ENCODE measurements at regions not wholly inside any gene's neighbourhood (a gene's known extent, or its start where the extent isn't known, plus 50 kb on each side); places are given as distances from the start of the nearest gene placed in this dataset.
A peak's percentile ranks its signal among the peaks of the same experiment; 100 is the strongest.

GRCh38 chr2:12607971-12608370 lies 108.8 kb upstream of the TRIB2 start:
- H3K36me3 Mint-ChIP-seq (ENCODE audit: insufficient read depth in 2 of 2), result peaks cover 1 to 2% of the 10 kb centered on the region in 2 donors
- no peak overlapping the region for H3K27ac Mint-ChIP-seq
- H3K9me3 Mint-ChIP-seq, result peaks cover 0 to 3% of the 10 kb centered on the region in 2 donors
- peaks cover 15% of the 10 kb centered on the region for H3K4me1 Mint-ChIP-seq (ENCODE audit: low read depth)
- no peak overlapping the region for H3K4me3 Mint-ChIP-seq
- DNase-seq (peak in 1 of 2 donors; percentile 7), ATAC-seq (replicated peaks in 1 of 2) (peak; percentile 68 to 73)
- H3K27me3 Mint-ChIP-seq (ENCODE audit: low read depth), result no peaks in the 10 kb centered on the region

DNA sequence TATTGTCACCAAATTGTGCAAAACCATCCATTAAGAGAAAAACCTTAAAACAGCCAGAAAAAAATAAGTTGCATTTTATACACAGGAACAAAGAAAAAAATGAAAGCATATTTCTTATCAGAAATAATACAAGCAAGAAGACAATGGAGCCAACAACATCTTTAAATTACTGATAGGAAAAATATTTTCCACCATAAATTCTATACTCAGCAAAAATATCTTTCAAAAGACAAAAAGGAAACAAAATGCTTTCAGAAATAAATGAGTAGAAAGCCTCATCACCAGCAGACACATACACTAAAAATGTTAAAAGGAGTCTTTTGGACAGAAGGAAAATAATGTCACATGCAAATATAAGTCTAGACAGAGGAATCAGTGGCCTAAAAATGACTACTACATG lies 106.4 kb upstream of the TRIB2 start:
- no peaks in the 10 kb centered on the region for H3K27me3 Mint-ChIP-seq (ENCODE audit: low read depth)
- H3K9me3 Mint-ChIP-seq, result peaks cover 0 to 1% of the 10 kb centered on the region in 2 donors
- DNase-seq, result no peak
- no peak overlapping the region for H3K4me3 Mint-ChIP-seq
- peaks cover 1 to 2% of the 10 kb centered on the region in 2 donors for H3K36me3 Mint-ChIP-seq (ENCODE audit: insufficient read depth in 2 of 2)
- H3K4me1 Mint-ChIP-seq (ENCODE audit: low read depth), result peaks cover 18% of the 10 kb centered on the region
- H3K27ac Mint-ChIP-seq, result no peak overlapping the region
- no peak for ATAC-seq (replicated peaks in 1 of 2)

- Mint-ChIP-seq H3K9me3 (peaks cover 0 to 1% of the 10 kb centered on the region in 2 donors), H3K27ac (no peak overlapping the region), H3K4me1 (ENCODE audit: low read depth) (peaks cover 12% of the 10 kb centered on the region), H3K36me3 (ENCODE audit: insufficient read depth in 2 of 2) (peaks cover 1 to 2% of the 10 kb centered on the region in 2 donors), H3K4me3 (no peak overlapping the region), H3K27me3 (ENCODE audit: low read depth) (no peaks in the 10 kb centered on the region)
- ATAC-seq (replicated peaks in 1 of 2) (no peak), DNase-seq (no peak)
Measured at GRCh38 chr2:12612168-12612567, 104.6 kb upstream of the TRIB2 start.

DNA sequence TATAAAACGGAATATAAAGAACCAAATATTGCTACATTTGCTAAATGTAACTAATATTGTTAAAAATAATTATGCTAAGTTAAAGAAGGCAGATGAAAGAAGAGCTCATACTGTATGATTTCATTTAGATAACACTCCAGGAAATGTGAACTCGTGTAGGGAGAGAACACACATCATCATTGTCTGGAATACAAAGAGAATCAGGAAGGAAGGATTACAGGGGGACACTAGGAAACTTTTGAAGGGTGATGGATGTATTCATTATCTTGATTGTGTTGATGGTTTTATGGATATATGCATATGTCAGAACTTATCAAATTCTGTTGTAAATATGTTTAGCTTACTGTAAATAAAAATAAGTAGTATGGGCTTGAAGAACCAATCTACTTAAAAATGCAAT lies 104.1 kb upstream of the TRIB2 start:
- no peak for DNase-seq
- Mint-ChIP-seq H3K9me3 (peaks cover 0 to 1% of the 10 kb centered on the region in 2 donors), H3K27me3 (ENCODE audit: low read depth) (no peaks in the 10 kb centered on the region), H3K4me3 (no peak overlapping the region), H3K36me3 (ENCODE audit: insufficient read depth in 2 of 2) (peaks cover 1 to 2% of the 10 kb centered on the region in 2 donors), H3K27ac (no peak overlapping the region), H3K4me1 (ENCODE audit: low read depth) (peaks cover 11% of the 10 kb centered on the region)
- no peak for ATAC-seq (replicated peaks in 1 of 2)

- Mint-ChIP-seq H3K27ac (no peak overlapping the region), H3K4me1 (ENCODE audit: low read depth) (peaks cover 6% of the 10 kb centered on the region), H3K9me3 (peaks cover 0 to 1% of the 10 kb centered on the region in 2 donors), H3K27me3 (ENCODE audit: low read depth) (no peaks in the 10 kb centered on the region), H3K4me3 (no peak overlapping the region), H3K36me3 (ENCODE audit: insufficient read depth in 2 of 2) (peaks cover 1 to 2% of the 10 kb centered on the region in 2 donors)
- ATAC-seq (replicated peaks in 1 of 2) (no peak), DNase-seq (no peak)
Measured at GRCh38 chr2:12613137-12613835, 103.5 kb upstream of the TRIB2 start.

DNA sequence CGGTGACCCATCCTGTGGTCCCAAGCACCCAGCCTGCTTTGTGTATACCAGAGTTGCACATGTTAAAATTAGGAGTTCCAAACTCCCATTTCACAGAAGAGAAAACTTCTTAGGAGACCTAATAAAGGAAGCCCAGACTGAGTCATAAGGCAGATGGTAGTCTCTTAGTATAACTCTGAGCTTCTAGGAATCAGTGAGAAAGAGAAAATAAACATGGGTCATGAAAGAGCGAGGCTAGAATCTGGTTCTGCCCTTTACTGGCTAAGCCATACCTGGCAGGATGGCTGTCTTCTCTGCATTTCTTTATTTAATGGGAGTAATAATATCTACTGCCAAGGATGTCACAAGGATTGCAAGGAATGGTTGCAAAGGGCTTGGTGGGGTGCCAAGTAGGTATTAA lies 101.2 kb upstream of the TRIB2 start:
- no peaks in the 10 kb centered on the region for H3K27me3 Mint-ChIP-seq (ENCODE audit: low read depth)
- no peak overlapping the region for H3K27ac Mint-ChIP-seq
- ATAC-seq (replicated peaks in 1 of 2), result no peak
- no peaks in the 10 kb centered on the region for H3K9me3 Mint-ChIP-seq
- H3K4me1 Mint-ChIP-seq (ENCODE audit: low read depth), result peaks cover 13% of the 10 kb centered on the region
- no peak overlapping the region for H3K4me3 Mint-ChIP-seq
- DNase-seq, result no peak
- no peaks in the 10 kb centered on the region for H3K36me3 Mint-ChIP-seq (ENCODE audit: insufficient read depth in 2 of 2)

DNA sequence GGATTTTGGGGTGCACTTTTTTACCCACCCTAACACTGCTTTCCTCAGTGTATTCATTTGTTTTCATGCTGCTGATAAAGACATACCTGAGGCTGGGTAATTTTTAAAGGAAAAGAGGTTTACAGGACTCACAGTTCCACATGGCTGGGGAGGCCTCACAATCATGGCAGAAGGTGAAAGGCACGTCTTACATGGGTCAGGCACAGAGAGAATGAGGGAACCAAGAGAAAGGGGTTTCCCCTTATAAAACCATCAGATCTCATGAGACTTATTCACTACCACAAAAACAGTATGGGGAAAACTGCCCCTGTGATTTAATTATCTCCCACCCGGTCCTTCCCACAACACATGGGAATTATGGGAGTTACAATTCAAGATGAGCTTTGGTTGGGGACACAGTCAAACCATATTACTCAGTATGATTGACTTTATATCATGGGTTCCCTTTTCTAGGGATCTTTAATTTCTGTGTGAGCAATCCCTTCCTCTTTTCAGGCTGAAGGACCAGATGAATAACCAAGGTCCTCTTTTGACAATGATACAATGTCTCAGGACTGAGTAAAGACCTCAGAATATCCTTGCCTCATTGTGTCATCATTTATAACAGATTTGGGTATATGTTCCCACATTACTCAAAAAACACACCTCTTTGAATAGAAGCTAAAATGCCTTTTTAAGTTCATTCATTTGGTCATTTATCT lies 100.1 kb upstream of the TRIB2 start:
- ATAC-seq (replicated peaks in 1 of 2) (peak; percentile 62 to 65), DNase-seq (no peak)
- no peak overlapping the region for H3K4me3 Mint-ChIP-seq
- H3K27me3 Mint-ChIP-seq (ENCODE audit: low read depth), result no peaks in the 10 kb centered on the region
- peaks cover 13% of the 10 kb centered on the region for H3K4me1 Mint-ChIP-seq (ENCODE audit: low read depth)
- H3K27ac Mint-ChIP-seq, result no peak overlapping the region
- H3K9me3 Mint-ChIP-seq, result no peaks in the 10 kb centered on the region
- no peaks in the 10 kb centered on the region for H3K36me3 Mint-ChIP-seq (ENCODE audit: insufficient read depth in 2 of 2)

GRCh38 chr2:12617366-12617765 lies 99.4 kb upstream of the TRIB2 start:
- Mint-ChIP-seq H3K27me3 (ENCODE audit: low read depth) (no peaks in the 10 kb centered on the region), H3K9me3 (no peaks in the 10 kb centered on the region), H3K27ac (no peak overlapping the region), H3K4me1 (ENCODE audit: low read depth) (peaks cover 13% of the 10 kb centered on the region), H3K4me3 (no peak overlapping the region), H3K36me3 (ENCODE audit: insufficient read depth in 2 of 2) (no peaks in the 10 kb centered on the region)
- DNase-seq (no peak), ATAC-seq (replicated peaks in 1 of 2) (no peak)

DNA sequence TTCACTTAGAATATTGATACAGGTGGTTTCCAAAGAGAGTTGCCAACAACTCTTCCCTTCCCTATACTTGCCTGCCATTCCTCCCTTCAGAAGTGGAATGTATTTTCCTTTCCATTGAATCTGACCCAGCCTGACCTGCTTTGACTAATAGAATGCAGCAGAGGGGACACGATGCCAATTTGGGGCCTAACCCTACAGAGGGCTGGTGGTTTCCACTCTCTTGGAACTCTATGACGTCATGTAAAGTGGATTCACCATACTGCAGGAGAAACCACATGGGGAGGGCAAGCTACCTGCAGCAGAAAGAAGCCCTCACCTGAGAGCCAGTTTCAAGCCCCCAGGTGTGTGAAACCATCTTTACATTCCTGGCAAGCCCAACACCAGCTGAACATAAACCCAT lies 98.9 kb upstream of the TRIB2 start:
- ATAC-seq (replicated peaks in 1 of 2), result no peak
- H3K36me3 Mint-ChIP-seq (ENCODE audit: insufficient read depth in 2 of 2), result no peaks in the 10 kb centered on the region
- no peak for DNase-seq
- peaks cover 13% of the 10 kb centered on the region for H3K4me1 Mint-ChIP-seq (ENCODE audit: low read depth)
- no peaks in the 10 kb centered on the region for H3K9me3 Mint-ChIP-seq
- H3K27ac Mint-ChIP-seq, result no peak overlapping the region
- no peaks in the 10 kb centered on the region for H3K27me3 Mint-ChIP-seq (ENCODE audit: low read depth)
- no peak overlapping the region for H3K4me3 Mint-ChIP-seq

DNA sequence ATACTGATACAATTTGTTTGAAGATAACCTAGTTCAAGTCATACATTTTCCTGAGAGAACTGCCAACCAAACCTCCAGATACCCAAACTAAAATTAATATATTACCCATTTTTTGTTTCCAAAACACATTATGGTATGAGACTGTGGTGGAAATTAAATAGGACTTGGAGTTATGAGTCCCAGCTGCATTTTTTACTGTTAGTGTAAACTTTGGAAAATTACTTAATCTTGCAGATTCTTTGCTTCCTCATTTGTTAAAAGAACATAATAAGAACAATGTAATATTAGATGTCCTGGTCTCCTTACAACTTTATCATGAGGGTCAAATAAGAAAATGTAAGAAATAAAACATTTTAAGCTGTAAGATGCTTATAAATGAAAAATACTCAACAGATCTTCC lies 98.2 kb upstream of the TRIB2 start:
- Mint-ChIP-seq H3K36me3 (ENCODE audit: insufficient read depth in 2 of 2) (no peaks in the 10 kb centered on the region), H3K27ac (no peak overlapping the region), H3K4me3 (no peak overlapping the region), H3K4me1 (ENCODE audit: low read depth) (peaks cover 13% of the 10 kb centered on the region), H3K27me3 (ENCODE audit: low read depth) (no peaks in the 10 kb centered on the region), H3K9me3 (no peaks in the 10 kb centered on the region)
- DNase-seq (no peak), ATAC-seq (replicated peaks in 1 of 2) (no peak)

DNA sequence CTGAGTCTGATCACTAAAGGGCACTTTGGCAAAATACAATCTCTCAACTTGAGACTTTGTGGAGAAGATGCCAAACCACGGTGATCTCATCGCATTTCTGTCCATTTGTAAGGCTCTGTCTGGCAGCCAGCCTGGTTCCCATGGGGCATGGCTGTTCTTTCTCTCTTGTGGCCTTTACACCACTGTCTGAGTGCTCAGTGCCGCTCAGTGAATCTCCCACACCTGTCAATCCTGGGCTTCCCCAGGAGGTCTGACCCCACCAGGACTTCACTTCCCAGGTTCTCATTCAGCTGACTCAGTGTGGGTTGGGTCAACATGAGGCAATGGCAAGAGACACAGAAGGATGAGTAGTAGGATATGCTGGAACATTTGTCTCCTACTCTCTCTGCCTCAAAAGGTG lies 96.8 kb upstream of the TRIB2 start:
- H3K4me1 Mint-ChIP-seq (ENCODE audit: low read depth), result peaks cover 15% of the 10 kb centered on the region

GRCh38 chr2:12620759-12621158 lies 96.0 kb upstream of the TRIB2 start:
- H3K4me1 Mint-ChIP-seq (ENCODE audit: low read depth), result peaks cover 17% of the 10 kb centered on the region
- H3K9me3 Mint-ChIP-seq, result no peaks in the 10 kb centered on the region
- H3K4me3 Mint-ChIP-seq, result no peak overlapping the region
- DNase-seq (no peak), ATAC-seq (replicated peaks in 1 of 2) (no peak)
- no peaks in the 10 kb centered on the region for H3K36me3 Mint-ChIP-seq (ENCODE audit: insufficient read depth in 2 of 2)
- no peaks in the 10 kb centered on the region for H3K27me3 Mint-ChIP-seq (ENCODE audit: low read depth)
- H3K27ac Mint-ChIP-seq, result no peak overlapping the region

More for the DNA sequence above, 96.8 kb upstream of the TRIB2 start:
- H3K27ac Mint-ChIP-seq, result no peak overlapping the region
- ATAC-seq (replicated peaks in 1 of 2) (peak; percentile 55 to 66), DNase-seq (peak in 1 of 2 donors; percentile 9)
- H3K36me3 Mint-ChIP-seq (ENCODE audit: insufficient read depth in 2 of 2), result no peaks in the 10 kb centered on the region
- H3K27me3 Mint-ChIP-seq (ENCODE audit: low read depth), result no peaks in the 10 kb centered on the region
- no peak overlapping the region for H3K4me3 Mint-ChIP-seq
- no peaks in the 10 kb centered on the region for H3K9me3 Mint-ChIP-seq

- H3K9me3 Mint-ChIP-seq, result no peaks in the 10 kb centered on the region
- H3K4me1 Mint-ChIP-seq (ENCODE audit: low read depth), result peaks cover 17% of the 10 kb centered on the region
- H3K4me3 Mint-ChIP-seq, result no peak overlapping the region
- no peaks in the 10 kb centered on the region for H3K36me3 Mint-ChIP-seq (ENCODE audit: insufficient read depth in 2 of 2)
- ATAC-seq (replicated peaks in 1 of 2), result no peak
- H3K27me3 Mint-ChIP-seq (ENCODE audit: low read depth), result no peaks in the 10 kb centered on the region
- no peak overlapping the region for H3K27ac Mint-ChIP-seq
- no peak for DNase-seq
Measured at GRCh38 chr2:12623051-12623450, 93.7 kb upstream of the TRIB2 start.

- no peak overlapping the region for H3K4me3 Mint-ChIP-seq
- no peak for DNase-seq
- peaks cover 14% of the 10 kb centered on the region for H3K4me1 Mint-ChIP-seq (ENCODE audit: low read depth)
- H3K27me3 Mint-ChIP-seq (ENCODE audit: low read depth), result no peaks in the 10 kb centered on the region
- peaks cover 0 to 1% of the 10 kb centered on the region in 2 donors for H3K36me3 Mint-ChIP-seq (ENCODE audit: insufficient read depth in 2 of 2)
- H3K9me3 Mint-ChIP-seq, result no peaks in the 10 kb centered on the region
- ATAC-seq (replicated peaks in 1 of 2), result no peak
- H3K27ac Mint-ChIP-seq, result no peak overlapping the region
Measured at GRCh38 chr2:12624384-12624783, 92.4 kb upstream of the TRIB2 start.
